A549 (cell line): ENCODE measurements at regions not wholly inside any gene's neighbourhood (a gene's known extent, or its start where the extent isn't known, plus 50 kb on each side); places are given as distances from the start of the nearest gene placed in this dataset.

ENCODE experiments used
- ATAC-seq, 2 experiments: fragments of 200-7000 bp in 1 of 2; fragments of >200 bp in 1 of 2; cut with Nextera tagmentation in 1 of 2; cut with Tn5 transposase in 1 of 2; 3 replicates each; pipeline versions ENCODE4 v1.8.0 to v1.9.1; 2018 to 2020; ENCODE audit warnings: mild to moderate bottlenecking in 1 of 2, moderate library complexity in 1 of 2
- CTCF ChIA-PET: fragments of 300-600 bp; sonication (Branson Sonifier 250); formaldehyde crosslinking; extraction: SDS; loops from one replicate; lab custom pipeline; 2021; ENCODE audit warnings: antibody characterized with exemption, inconsistent platforms; lab: Yijun Ruan, JAX
- POLR2A ChIA-PET: fragments of 350-600 bp; formaldehyde crosslinking; extraction: SDS; loops from one replicate; lab custom pipeline; 2021; ENCODE audit warnings: antibody characterized with exemption, inconsistent platforms; lab: Yijun Ruan, JAX
- DNase-seq, 2 experiments: peaks; one replicate each; pipeline versions ENCODE4 v3.0.0 to v3.0.0-alpha.2; 2011 to 2016; ENCODE audit warnings: low read depth in 1 of 2, low spot score in 1 of 2
- FAIRE-seq: peaks from 2 replicates; lab custom pipeline; 2011; peaks lifted over from hg19 to GRCh38; lab: Jason Lieb, UNC
- H3K27ac ChIP-seq, 2 experiments: fragments of >200 bp; sonication (Bioruptor Twin); formaldehyde crosslinking; 3 replicates each; pipeline ENCODE4 v1.5.1; 2016 to 2017
- H3K4me1 ChIP-seq: fragments of >200 bp; sonication (Bioruptor Twin); formaldehyde crosslinking; 3 replicates; pipeline ENCODE4 v1.6.1; 2016
- H3K4me2 ChIP-seq: fragments of >200 bp; sonication (Bioruptor Twin); formaldehyde crosslinking; 3 replicates; pipeline ENCODE4 v1.6.1; 2016
- H3K4me3 ChIP-seq: fragments of >200 bp; sonication (Bioruptor Twin); formaldehyde crosslinking; 3 replicates; pipeline ENCODE4 v1.5.1; 2016
- H3K9me3 ChIP-seq: fragments of >200 bp; sonication (Bioruptor Twin); formaldehyde crosslinking; 3 replicates; pipeline ENCODE4 v1.6.1; 2016
- CEBPB ChIP-seq, 2 experiments: fragments of >200 bp in 1 of 2; sonication (Bioruptor Twin) in 1 of 2; formaldehyde crosslinking in 1 of 2; IDR thresholded peaks; 2 replicates each; pipeline ENCODE4 v1.6.1; 2012 to 2016
- GATA3 ChIP-seq: IDR thresholded peaks from 2 replicates; pipeline ENCODE4 v1.6.1; 2012; ENCODE audit warnings: borderline replicate concordance
- HEYL ChIP-seq: fragments of 250-450 bp; sonication (Bioruptor Pico); IDR thresholded peaks from 2 replicates; pipeline ENCODE4 v1.8.0; 2021; ENCODE audit warnings: mild to moderate bottlenecking, moderate library complexity
- HOXA7 ChIP-seq: fragments of 250-450 bp; sonication (Bioruptor Pico); IDR thresholded peaks from 2 replicates; pipeline ENCODE4 v1.5.0; 2020; ENCODE audit warnings: mild to moderate bottlenecking, moderate library complexity
- JUN ChIP-seq, 2 experiments: fragments of >200 bp; sonication (Bioruptor Twin); formaldehyde crosslinking; IDR thresholded peaks; 2 replicates in 1 of 2; 3 replicates in 1 of 2; pipeline ENCODE4 v1.6.1; 2016 to 2017
- KDM1A ChIP-seq: fragments of 200-600 bp; sonication (generic); IDR thresholded peaks from 2 replicates; pipeline ENCODE4 v1.6.1; 2016; ENCODE audit warnings: low read depth, mild to moderate bottlenecking
- KDM5A ChIP-seq: fragments of 200-600 bp; sonication (generic); IDR thresholded peaks from 2 replicates; pipeline ENCODE4 v1.6.1; 2016; ENCODE audit warnings: antibody characterized with exemption, mild to moderate bottlenecking
- RAD21 ChIP-seq, 2 experiments: fragments of >200 bp in 1 of 2; sonication (Bioruptor Twin) in 1 of 2; formaldehyde crosslinking in 1 of 2; IDR thresholded peaks in 1 of 2; conservative IDR thresholded peaks in 1 of 2; 2 replicates in 1 of 2; 3 replicates in 1 of 2; pipeline ENCODE4 v1.6.1; 2012 to 2018; ENCODE audit warnings: inconsistent platforms in 1 of 2
- RCOR1 ChIP-seq: fragments of 150-350 bp; IDR thresholded peaks from 2 replicates; pipeline ENCODE4 v1.6.1; 2014; ENCODE audit warnings: antibody characterized with exemption, low read length, low read depth
- REST ChIP-seq: fragments of 200-600 bp; sonication (generic); IDR thresholded peaks from 2 replicates; pipeline ENCODE4 v1.6.1; 2016; ENCODE audit warnings: antibody characterized with exemption, mild to moderate bottlenecking, moderate library complexity
- SREBF2 ChIP-seq: fragments of 450-650 bp; IDR thresholded peaks from 2 replicates; pipeline ENCODE4 v1.6.1; 2014; ENCODE audit warnings: mild to moderate bottlenecking, moderate library complexity
- TP53 ChIP-seq: fragments of 250-450 bp; sonication (Bioruptor Pico); IDR thresholded peaks from 2 replicates; pipeline ENCODE4 v1.5.0; 2021; ENCODE audit warnings: mild to moderate bottlenecking, moderate library complexity
- ZFP36 ChIP-seq: fragments of 450-650 bp; IDR thresholded peaks from 2 replicates; pipeline ENCODE4 v1.6.1; 2014; ENCODE audit warnings: borderline replicate concordance; ENCODE audit not compliant: partially characterized antibody
- WGBS: methylation state at CpG from one replicate; pipeline ENCODE4 v1.1.6; 2017; ENCODE audit errors: missing lambda C conversion rate; 5-methylcytosine and 5-hydroxymethylcytosine counted together

- WGBS: 2% methylated on average over 4 of the region's 4 CpGs
- no peak overlapping the region for H3K4me3 ChIP-seq
- no peak for TF ChIP-seq KDM1A
- no peak for TF ChIP-seq TP53
- TF ChIP-seq HEYL (CRISPR knock-in tag): no peak
- TF ChIP-seq RCOR1: no peak
- TF ChIP-seq KDM5A: no peak
- TF ChIP-seq GATA3: no peak
- POLR2A ChIA-PET: no interaction called here
- FAIRE-seq (no peak), DNase-seq (no peak), ATAC-seq (no peak)
- no peaks in the 10 kb centered on the region for H3K4me1 ChIP-seq
- CTCF ChIA-PET: no interaction called here
- H3K4me2 ChIP-seq: no peak overlapping the region
- H3K27ac ChIP-seq: no peak overlapping the region
- no peaks in the 10 kb centered on the region for H3K9me3 ChIP-seq
Measured at GRCh38 chr18:43382641-43383403, 105.5 kb upstream of the SYT4 start.

- TF ChIP-seq JUN (IDR thresholded peaks at IDR 0.05) (no peak), RAD21 (conservative IDR thresholded peaks at IDR 0.05 in 1 of 2, IDR thresholded peaks at IDR 0.05 in 1 of 2) (no peak)
- Histone ChIP-seq H3K4me2 (no peak overlapping the region), H3K9me3 (no peaks in the 10 kb centered on the region), H3K27ac (no peak overlapping the region), H3K4me3 (no peak overlapping the region), H3K4me1 (no peaks in the 10 kb centered on the region)
- POLR2A ChIA-PET: no interaction called here
- CTCF ChIA-PET: no interaction called here
- FAIRE-seq (no peak), ATAC-seq (no peak), DNase-seq (no peak)
- WGBS: 3% methylated on average over 2 of the region's 2 CpGs
Measured at GRCh38 chr18:43389163-43389562, 111.9 kb upstream of the SYT4 start.

- Histone ChIP-seq H3K4me1 (no peaks in the 10 kb centered on the region), H3K9me3 (no peaks in the 10 kb centered on the region), H3K27ac (no peak overlapping the region), H3K4me2 (no peak overlapping the region), H3K4me3 (no peak overlapping the region)
- CTCF ChIA-PET: no interaction called here
- DNase-seq (no peak), FAIRE-seq (no peak), ATAC-seq (no peak)
- POLR2A ChIA-PET: no interaction called here
- 2% methylated on average over 3 of the region's 3 CpGs for WGBS
- TF ChIP-seq CEBPB (IDR thresholded peaks at IDR 0.05) (no peak), ZFP36 (no peak), HOXA7 (no peak), SREBF2 (no peak)
Measured at GRCh38 chr18:43392168-43392567, 114.9 kb upstream of the SYT4 start.

DNA sequence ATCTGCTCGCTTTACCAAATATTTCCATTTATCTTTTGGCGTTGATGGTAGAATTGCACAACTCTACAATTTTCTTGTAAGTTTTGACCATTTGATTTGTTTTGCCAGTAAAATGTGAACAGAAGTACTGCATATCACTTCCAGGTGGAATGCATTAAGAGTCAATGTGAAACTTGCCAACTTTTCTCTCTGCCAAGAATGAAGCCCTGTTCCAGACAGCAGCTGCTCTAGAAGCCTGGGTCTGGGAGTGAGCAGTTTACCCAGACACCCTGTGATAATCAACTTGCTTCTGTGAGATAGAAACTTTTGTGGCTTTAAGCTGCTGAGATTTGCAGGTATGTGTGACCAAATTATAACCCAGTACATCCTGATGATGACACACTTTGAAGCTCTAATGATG, 115.9 kb upstream of the SYT4 start:
- H3K9me3 ChIP-seq: no peaks in the 10 kb centered on the region
- no peak overlapping the region for H3K4me3 ChIP-seq
- no peak overlapping the region for H3K27ac ChIP-seq
- CTCF ChIA-PET: no interaction called here
- TF ChIP-seq SREBF2 (no peak), JUN (IDR thresholded peaks at IDR 0.05) (no peak), REST (no peak), ZFP36 (no peak), HOXA7 (no peak)
- ATAC-seq (no peak), DNase-seq (no peak), FAIRE-seq (no peak)
- no peak overlapping the region for H3K4me2 ChIP-seq
- WGBS: 2% methylated on average over 2 of the region's 2 CpGs
- POLR2A ChIA-PET: no interaction called here
- H3K4me1 ChIP-seq: no peaks in the 10 kb centered on the region
